Chondrocyte (in vitro differentiated cells): ENCODE measurements at regions not wholly inside any gene's neighbourhood (a gene's known extent, or its start where the extent isn't known, plus 50 kb on each side); places are given as distances from the start of the nearest gene placed in this dataset.

Experiments used
- DNase-seq: peaks from one replicate; pipeline ENCODE4 v3.0.0; 2021; ENCODE audit warnings: mixed read lengths, low spot score
- H3K27ac Mint-ChIP-seq: one replicate; pipeline ENCODE4 v1.8.0; 2021; ENCODE audit warnings: mild to moderate bottlenecking, moderate library complexity, mixed read lengths; ENCODE audit not compliant: unreplicated experiment
- H3K27me3 Mint-ChIP-seq: 2 replicates; pipeline ENCODE4 v1.8.0; 2021; ENCODE audit warnings: low read depth, mixed read lengths
- H3K36me3 Mint-ChIP-seq: 2 replicates; pipeline ENCODE4 v1.8.0; 2021; ENCODE audit warnings: low read depth, mixed read lengths
- H3K4me1 Mint-ChIP-seq: 2 replicates; pipeline ENCODE4 v1.8.0; 2021; ENCODE audit warnings: low read depth, mild to moderate bottlenecking, mixed read lengths
- H3K4me3 Mint-ChIP-seq: one replicate; pipeline ENCODE4 v1.8.0; 2021; ENCODE audit warnings: mild to moderate bottlenecking, moderate library complexity, mixed read lengths; ENCODE audit not compliant: unreplicated experiment
- H3K9me3 Mint-ChIP-seq: 2 replicates; pipeline ENCODE4 v1.8.0; 2021; ENCODE audit warnings: low read depth, mixed read lengths
- TF ChIP-seq, protein P1 (sequence below): fragments of 200-600 bp; sonication (generic); IDR thresholded peaks from 2 replicates; pipeline ENCODE4 v1.5.0; 2021; ENCODE audit warnings: antibody characterized with exemption, mild to moderate bottlenecking, moderate library complexity

- Mint-ChIP-seq H3K9me3 (no peaks in the 10 kb centered on the region), H3K4me1 (no peaks in the 10 kb centered on the region), H3K27ac (no peak overlapping the region), H3K4me3 (no peak overlapping the region), H3K36me3 (no peaks in the 10 kb centered on the region), H3K27me3 (peaks cover 28% of the 10 kb centered on the region)
- TF ChIP-seq, protein P1, sequence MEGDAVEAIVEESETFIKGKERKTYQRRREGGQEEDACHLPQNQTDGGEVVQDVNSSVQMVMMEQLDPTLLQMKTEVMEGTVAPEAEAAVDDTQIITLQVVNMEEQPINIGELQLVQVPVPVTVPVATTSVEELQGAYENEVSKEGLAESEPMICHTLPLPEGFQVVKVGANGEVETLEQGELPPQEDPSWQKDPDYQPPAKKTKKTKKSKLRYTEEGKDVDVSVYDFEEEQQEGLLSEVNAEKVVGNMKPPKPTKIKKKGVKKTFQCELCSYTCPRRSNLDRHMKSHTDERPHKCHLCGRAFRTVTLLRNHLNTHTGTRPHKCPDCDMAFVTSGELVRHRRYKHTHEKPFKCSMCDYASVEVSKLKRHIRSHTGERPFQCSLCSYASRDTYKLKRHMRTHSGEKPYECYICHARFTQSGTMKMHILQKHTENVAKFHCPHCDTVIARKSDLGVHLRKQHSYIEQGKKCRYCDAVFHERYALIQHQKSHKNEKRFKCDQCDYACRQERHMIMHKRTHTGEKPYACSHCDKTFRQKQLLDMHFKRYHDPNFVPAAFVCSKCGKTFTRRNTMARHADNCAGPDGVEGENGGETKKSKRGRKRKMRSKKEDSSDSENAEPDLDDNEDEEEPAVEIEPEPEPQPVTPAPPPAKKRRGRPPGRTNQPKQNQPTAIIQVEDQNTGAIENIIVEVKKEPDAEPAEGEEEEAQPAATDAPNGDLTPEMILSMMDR, result no peak
- DNase-seq, result no peak
Measured at GRCh38 chr6:50120300-50120699, 70.6 kb upstream of the DEFB112 start.

- Mint-ChIP-seq H3K27ac (no peak overlapping the region), H3K4me1 (no peaks in the 10 kb centered on the region), H3K27me3 (peaks cover 27% of the 10 kb centered on the region), H3K9me3 (no peaks in the 10 kb centered on the region), H3K4me3 (no peak overlapping the region), H3K36me3 (no peaks in the 10 kb centered on the region)
- TF ChIP-seq, protein P1, result no peak
- DNase-seq, result no peak
Measured at GRCh38 chr6:50123688-50124087, 74.0 kb upstream of the DEFB112 start.

DNA sequence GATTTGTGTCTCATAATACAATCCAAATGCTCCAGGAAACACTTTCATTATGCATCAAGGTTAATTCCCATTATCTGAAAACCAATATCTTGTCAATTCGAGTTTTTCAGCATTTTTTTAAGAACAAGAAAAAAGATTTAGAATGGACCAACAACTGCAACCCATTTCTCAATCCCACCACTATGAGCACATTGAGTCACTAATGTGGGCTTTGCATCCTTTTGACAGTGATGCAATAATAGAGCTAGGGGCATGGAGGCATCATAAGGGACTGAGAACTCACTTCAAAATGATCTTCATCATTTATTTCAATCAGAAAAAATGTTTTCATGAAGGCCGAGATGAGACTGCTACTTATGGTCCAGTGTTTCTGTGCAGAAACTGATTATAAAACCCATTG is 74.8 kb upstream of the DEFB112 start:
- H3K27ac Mint-ChIP-seq, result no peak overlapping the region
- no peaks in the 10 kb centered on the region for H3K9me3 Mint-ChIP-seq
- no peak overlapping the region for H3K4me3 Mint-ChIP-seq
- DNase-seq, result no peak
- H3K27me3 Mint-ChIP-seq, result peaks cover 29% of the 10 kb centered on the region
- no peaks in the 10 kb centered on the region for H3K36me3 Mint-ChIP-seq
- no peaks in the 10 kb centered on the region for H3K4me1 Mint-ChIP-seq
- TF ChIP-seq, protein P1, result no peak

GRCh38 chr6:50128420-50129005 is 78.8 kb upstream of the DEFB112 start:
- DNase-seq, result no peak
- Mint-ChIP-seq H3K4me3 (no peak overlapping the region), H3K27ac (no peak overlapping the region), H3K9me3 (no peaks in the 10 kb centered on the region), H3K36me3 (no peaks in the 10 kb centered on the region), H3K4me1 (no peaks in the 10 kb centered on the region), H3K27me3 (peaks cover 42% of the 10 kb centered on the region)
- TF ChIP-seq, protein P1, result peak; percentile 94

GRCh38 chr6:50135968-50136367 is 86.2 kb upstream of the DEFB112 start:
- DNase-seq, result no peak
- Mint-ChIP-seq H3K27me3 (peaks cover 23% of the 10 kb centered on the region), H3K4me1 (no peaks in the 10 kb centered on the region), H3K27ac (no peak overlapping the region), H3K9me3 (no peaks in the 10 kb centered on the region), H3K4me3 (no peak overlapping the region), H3K36me3 (no peaks in the 10 kb centered on the region)
- TF ChIP-seq, protein P1, result no peak
